ENCODE measurements at regions not wholly inside any gene's neighbourhood (a gene's known extent, or its start where the extent isn't known, plus 50 kb on each side); places are given as distances from the start of the nearest gene placed in this dataset.

GRCh38 chr6:132228894-132229293 lies 172.4 kb downstream of the MOXD1 start:
- H3K9me3 ChIP-seq (ENCODE audit: control insufficient read depth, low read depth, low read length): no peaks in the 10 kb centered on the region
- H3K4me2 ChIP-seq (ENCODE audit: insufficient read depth, insufficient read length, low read length): no peak overlapping the region
- no peak overlapping the region for H2BK12ac ChIP-seq (ENCODE audit: insufficient read length, low read depth, low read length)
- H4K5ac ChIP-seq (ENCODE audit: insufficient read length, low read depth, low read length): no peak overlapping the region
- Mint-ChIP-seq H3K4me1 (peaks cover 3 to 7% of the 10 kb centered on the region in 2 experiments; a peak in 2 of 4 replicates), H3K27ac (no peak overlapping the region; a peak in 1 of 7 replicates), H3K9me3 (peaks cover 15 to 17% of the 10 kb centered on the region in 2 experiments), H3K27me3 (ENCODE audit: low read depth) (peaks cover 5% of the 10 kb centered on the region; the same call in 1 of the 2 replicates), H3K36me3 (ENCODE audit: insufficient read depth in 1 of 3, low read depth in 3 of 3) (peaks cover 0 to 13% (median 3%) of the 10 kb centered on the region in 3 experiments; a peak in 4 of 7 replicates), H3K4me3 (no peak overlapping the region)
- no peak for TF ChIP-seq CTCF (conservative IDR thresholded peaks at IDR 0.05)
- H3K14ac ChIP-seq (ENCODE audit: insufficient read depth, low read length): no peak overlapping the region
- WGBS (ENCODE audit: extremely low coverage, insufficient read length, low lambda C conversion rate): no CpG with 5 or more reads among the region's 1 CpG
- no peak overlapping the region for H2BK5ac ChIP-seq (ENCODE audit: insufficient read length, low read length)
- no peak overlapping the region for H3K23ac ChIP-seq (ENCODE audit: insufficient read length, low read depth, low read length)
- no peak overlapping the region for H2BK20ac ChIP-seq (ENCODE audit: low read depth, low read length, poor library complexity, severe bottlenecking)
- no peak overlapping the region for H3K9ac ChIP-seq (ENCODE audit: extremely low read depth, insufficient read length, low read length)
- no peaks in the 10 kb centered on the region for H3K4me1 ChIP-seq (ENCODE audit: insufficient read depth, low read length)
- no peak overlapping the region for H3K27ac ChIP-seq (ENCODE audit: insufficient read length, low read depth, low read length)
- no peaks in the 10 kb centered on the region for H3K79me2 ChIP-seq (ENCODE audit: insufficient read depth, low read length)
- no peak overlapping the region for H2AFZ ChIP-seq (ENCODE audit: low read length)
- H3K4ac ChIP-seq (ENCODE audit: low read depth, low read length): no peak overlapping the region
- H3K27me3 ChIP-seq (ENCODE audit: insufficient read depth, low read length): no peaks in the 10 kb centered on the region
- no peaks in the 10 kb centered on the region for H3K23me2 ChIP-seq (ENCODE audit: insufficient read length, low read depth, low read length, poor library complexity, severe bottlenecking)
- no peak overlapping the region for H3K56ac ChIP-seq (ENCODE audit: insufficient read length, low read depth, low read length)
- no peak overlapping the region for H3T11ph ChIP-seq (ENCODE audit: low read length)
- H3K79me1 ChIP-seq (ENCODE audit: insufficient read depth, low read depth, low read length, poor library complexity, severe bottlenecking): no peaks in the 10 kb centered on the region
- H4K20me1 ChIP-seq (ENCODE audit: control insufficient read depth, insufficient read depth, insufficient read length): no peaks in the 10 kb centered on the region
- no peak overlapping the region for H3K18ac ChIP-seq (ENCODE audit: insufficient read length, low read depth, low read length)
- no peak overlapping the region for H4K91ac ChIP-seq (ENCODE audit: insufficient read length, low read depth, low read length)
- H2BK120ac ChIP-seq (ENCODE audit: low read depth, low read length, poor library complexity, severe bottlenecking): no peak overlapping the region
- H2BK15ac ChIP-seq (ENCODE audit: low read depth, low read length): no peak overlapping the region
- H2AK5ac ChIP-seq (ENCODE audit: insufficient read length, low read length): no peak overlapping the region
- DNase-seq: no peak
- no peak overlapping the region for H4K8ac ChIP-seq (replicated peaks; ENCODE audit: insufficient read length, low read depth, low read length)
